BE2C (cell line): ENCODE measurements at regions not wholly inside any gene's neighbourhood (a gene's known extent, or its start where the extent isn't known, plus 50 kb on each side); places are given as distances from the start of the nearest gene placed in this dataset.

Experiments used
- DNase-seq: peaks from one replicate; pipeline ENCODE4 v3.0.0-alpha.2; 2020
- H3K27me3 ChIP-seq: fragments of 250-450 bp; sonication (Bioruptor Pico); 2 replicates; pipeline ENCODE4 v1.5.1; 2020; ENCODE audit warnings: mild to moderate bottlenecking
- H3K36me3 ChIP-seq: fragments of 250-450 bp; sonication (Bioruptor Pico); 2 replicates; pipeline ENCODE4 v1.5.1; 2020; ENCODE audit warnings: mild to moderate bottlenecking
- H3K4me1 ChIP-seq: fragments of 250-450 bp; sonication (Bioruptor Pico); 2 replicates; pipeline ENCODE4 v1.5.1; 2020
- H3K4me3 ChIP-seq: 2 replicates; pipeline ENCODE4 v1.5.1; 2011; ENCODE audit warnings: low read depth, low read length
- H3K9me3 ChIP-seq: fragments of 250-450 bp; sonication (Bioruptor Pico); 2 replicates; pipeline ENCODE4 v1.5.1; 2020
- CTCF ChIP-seq: IDR thresholded peaks from 2 replicates; pipeline ENCODE4 v1.5.1; 2012; ENCODE audit warnings: mild to moderate bottlenecking, low read depth, low read length

DNA sequence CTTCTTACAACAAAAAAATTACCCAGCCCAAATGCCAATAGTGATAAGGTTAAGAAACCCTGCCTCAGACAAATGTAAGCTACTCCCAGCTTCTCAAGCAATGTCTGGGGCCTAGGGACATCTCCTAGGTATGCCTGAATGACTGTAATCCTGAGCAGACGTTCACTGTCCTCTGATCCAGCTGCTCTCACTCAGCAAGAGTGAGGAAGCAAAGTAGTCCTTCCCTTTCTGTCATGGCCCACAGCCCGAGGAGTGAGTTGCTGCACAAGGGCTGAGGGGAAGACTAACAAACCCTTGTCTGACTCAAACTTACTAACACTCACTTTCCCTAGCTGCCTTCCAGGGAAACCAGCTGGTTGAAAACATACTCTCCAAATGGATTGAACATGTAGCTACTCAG, 124.9 kb upstream of the TNFSF4 start:
- Histone ChIP-seq H3K4me1 (no peaks in the 10 kb centered on the region), H3K36me3 (no peaks in the 10 kb centered on the region), H3K9me3 (no peaks in the 10 kb centered on the region), H3K4me3 (no peak overlapping the region), H3K27me3 (no peaks in the 10 kb centered on the region)
- no peak for TF ChIP-seq CTCF
- DNase-seq = no peak

GRCh38 chr1:173333581-173333980, 126.5 kb upstream of the TNFSF4 start:
- no peak for TF ChIP-seq CTCF
- H3K27me3 ChIP-seq = no peaks in the 10 kb centered on the region
- H3K4me3 ChIP-seq = no peak overlapping the region
- H3K4me1 ChIP-seq = no peaks in the 10 kb centered on the region
- no peaks in the 10 kb centered on the region for H3K36me3 ChIP-seq
- DNase-seq = no peak
- no peaks in the 10 kb centered on the region for H3K9me3 ChIP-seq

- Histone ChIP-seq H3K4me3 (no peak overlapping the region), H3K9me3 (no peaks in the 10 kb centered on the region), H3K4me1 (no peaks in the 10 kb centered on the region), H3K36me3 (no peaks in the 10 kb centered on the region), H3K27me3 (no peaks in the 10 kb centered on the region)
- no peak for TF ChIP-seq CTCF
- no peak for DNase-seq
These were observed 130.0 kb upstream of the TNFSF4 start for GRCh38 chr1:173337126-173337525.

DNA sequence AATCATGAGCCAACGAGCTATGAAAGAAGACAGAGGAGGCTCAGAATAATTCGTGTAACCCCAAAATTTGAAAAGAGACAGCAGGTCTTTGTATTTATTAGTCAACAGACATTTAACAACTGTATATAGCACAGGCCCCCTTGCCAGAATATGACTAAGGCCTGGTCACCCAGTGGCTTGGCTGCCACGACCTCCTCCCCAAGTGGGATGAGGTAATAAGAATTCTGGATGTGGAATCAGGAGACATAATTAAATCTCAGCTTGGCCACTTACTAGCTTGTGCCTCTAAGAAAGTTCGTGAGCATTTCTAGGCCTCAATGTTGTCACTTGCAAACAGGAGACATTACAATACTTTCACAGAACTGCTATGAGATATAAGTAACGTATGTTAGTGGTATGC, 134.2 kb upstream of the TNFSF4 start:
- no peak overlapping the region for H3K4me3 ChIP-seq
- no peaks in the 10 kb centered on the region for H3K9me3 ChIP-seq
- H3K27me3 ChIP-seq = no peaks in the 10 kb centered on the region
- H3K4me1 ChIP-seq = no peaks in the 10 kb centered on the region
- no peak for TF ChIP-seq CTCF
- no peak for DNase-seq
- H3K36me3 ChIP-seq = no peaks in the 10 kb centered on the region

DNA sequence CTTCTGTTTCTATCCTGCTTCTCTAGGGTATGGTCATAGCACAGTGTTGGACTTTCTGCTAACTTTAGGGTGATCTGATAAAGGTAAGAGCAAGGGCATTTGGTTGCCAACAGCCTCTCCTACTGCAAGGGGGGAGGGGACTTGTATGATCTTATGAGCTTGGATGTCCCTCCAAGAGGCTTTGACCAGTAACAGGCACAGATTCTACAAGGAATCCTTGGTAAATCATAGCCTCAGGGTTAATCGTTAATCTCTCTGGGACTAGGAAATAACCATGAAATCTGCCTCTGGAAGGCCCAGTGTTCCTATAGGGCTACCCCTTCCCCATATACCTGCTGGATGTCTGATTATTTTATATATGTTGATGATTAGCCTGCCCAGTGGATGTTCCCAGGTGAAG, 134.8 kb upstream of the TNFSF4 start:
- H3K4me3 ChIP-seq = no peak overlapping the region
- no peaks in the 10 kb centered on the region for H3K4me1 ChIP-seq
- H3K9me3 ChIP-seq = no peaks in the 10 kb centered on the region
- no peak for TF ChIP-seq CTCF
- DNase-seq = no peak
- no peaks in the 10 kb centered on the region for H3K27me3 ChIP-seq
- H3K36me3 ChIP-seq = no peaks in the 10 kb centered on the region

- Histone ChIP-seq H3K4me3 (no peak overlapping the region), H3K36me3 (no peaks in the 10 kb centered on the region), H3K4me1 (no peaks in the 10 kb centered on the region), H3K27me3 (no peaks in the 10 kb centered on the region), H3K9me3 (no peaks in the 10 kb centered on the region)
- TF ChIP-seq CTCF = no peak
- no peak for DNase-seq
These were observed 134.4 kb upstream of the PRDX6 start for GRCh38 chr1:173342736-173343135.
